ENCODE measurements at regions not wholly inside any gene's neighbourhood (a gene's known extent, or its start where the extent isn't known, plus 50 kb on each side); places are given as distances from the start of the nearest gene placed in this dataset.

GRCh38 chr18:41545091-41545888 lies 409.7 kb upstream of the PIK3C3 start:
- DNase-seq (ENCODE audit: low read depth, low spot score), result no peak

DNA sequence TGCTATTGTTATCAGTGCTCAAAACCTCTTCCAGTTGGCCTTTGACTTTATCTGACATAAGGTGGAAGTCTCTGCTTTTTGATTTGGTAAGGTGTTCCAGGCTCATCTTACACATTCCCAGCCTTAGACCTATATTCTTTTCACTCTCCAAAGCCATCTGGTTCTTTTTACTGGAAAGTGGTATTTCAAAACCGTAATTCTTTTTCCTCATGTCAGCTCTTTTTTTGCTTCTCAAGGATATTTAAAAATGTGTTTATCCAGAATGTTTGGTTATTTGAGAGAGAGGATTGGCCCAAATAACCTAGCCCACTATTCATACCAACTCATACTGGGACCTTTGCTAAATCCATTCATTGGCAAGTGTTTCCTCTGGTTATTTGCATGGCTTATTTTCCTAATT lies 411.2 kb upstream of the PIK3C3 start:
- DNase-seq (ENCODE audit: low read depth, low spot score), result no peak

DNA sequence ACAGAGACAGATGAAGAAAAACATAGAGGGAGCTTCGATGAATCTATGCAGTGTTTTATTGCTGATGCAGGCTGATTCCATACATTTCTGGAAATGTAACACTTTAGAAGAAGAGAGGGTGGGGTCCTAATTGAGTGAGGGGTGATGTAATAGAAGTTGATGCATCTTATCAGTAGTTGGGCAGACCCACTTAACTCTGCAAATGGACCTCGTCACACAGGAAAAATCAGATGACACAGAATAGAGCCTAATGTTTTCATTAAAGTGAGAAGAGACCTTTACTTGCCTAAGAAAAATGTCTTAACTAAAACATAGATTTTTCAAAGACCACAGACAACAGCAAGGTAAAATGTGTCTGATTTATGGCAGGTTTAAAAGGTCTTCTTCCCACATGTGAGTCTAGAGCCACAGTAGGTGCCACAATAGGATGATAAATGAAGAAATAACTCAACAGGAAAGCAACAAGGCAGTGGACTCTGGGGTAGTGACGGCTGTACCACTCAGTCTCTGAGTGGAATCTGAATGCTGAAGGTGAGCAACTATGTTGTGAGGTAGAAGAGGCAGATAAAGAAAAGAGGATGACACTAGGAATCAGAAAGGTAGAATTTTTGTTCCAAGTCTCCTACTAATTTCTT lies 414.7 kb upstream of the PIK3C3 start:
- DNase-seq (ENCODE audit: low read depth, low spot score), result no peak

DNA sequence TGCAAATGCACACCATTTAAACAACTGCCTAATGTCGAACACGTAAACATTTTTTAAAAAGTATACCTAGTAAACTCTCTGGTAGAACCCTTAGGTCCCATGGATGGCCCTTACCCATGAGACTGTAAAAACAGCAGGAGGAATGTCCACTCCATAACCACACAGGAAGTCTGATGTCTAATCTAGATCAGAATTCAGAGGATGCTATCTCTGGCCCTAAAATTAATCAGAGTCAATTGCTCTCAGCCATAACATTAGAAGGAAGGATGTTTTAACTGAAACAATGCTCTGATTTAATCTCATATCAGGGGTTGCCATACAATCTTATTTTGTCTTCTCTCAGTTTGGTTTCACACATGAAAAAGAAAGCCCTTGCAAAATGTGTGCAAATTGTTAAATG lies 416.3 kb upstream of the PIK3C3 start:
- no peak for DNase-seq (ENCODE audit: low read depth, low spot score)

- no peak for DNase-seq (ENCODE audit: low read depth, low spot score)
Measured at GRCh38 chr18:41537666-41538065, 417.4 kb upstream of the PIK3C3 start.

DNA sequence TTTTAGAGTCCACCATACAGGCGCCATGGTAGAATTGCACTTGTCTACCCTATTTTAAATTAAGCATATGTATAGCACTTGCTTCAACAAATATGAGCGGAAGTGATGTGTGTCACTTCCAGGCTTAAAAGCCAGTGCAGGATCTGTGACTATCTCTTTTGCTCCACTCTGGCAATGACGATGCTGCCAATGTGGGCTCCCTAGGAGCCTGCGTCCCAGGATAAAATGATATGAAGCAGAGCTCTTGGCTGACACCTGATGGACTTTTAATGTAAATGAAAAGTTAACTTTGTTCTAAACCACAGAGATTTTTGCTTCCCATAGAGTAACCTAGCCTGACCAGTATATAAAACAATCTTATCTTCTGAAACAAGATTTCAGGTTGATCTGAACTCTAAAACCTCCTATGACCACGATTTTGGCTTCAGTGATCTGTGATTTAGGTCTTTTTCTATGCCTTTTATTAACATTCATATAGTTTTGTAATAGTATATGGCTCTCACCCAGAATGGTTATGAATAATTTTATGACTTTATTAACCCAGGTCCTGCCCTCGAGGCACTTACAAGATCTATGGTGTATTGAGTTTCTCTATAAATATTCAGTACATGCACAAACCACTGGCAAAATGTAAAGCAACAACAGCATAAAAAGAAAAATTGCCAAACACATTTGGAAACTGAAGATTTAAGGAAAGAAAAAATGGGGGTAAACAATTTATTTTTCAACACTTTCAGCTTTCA lies 422.5 kb upstream of the PIK3C3 start:
- DNase-seq (ENCODE audit: low read depth, low spot score), result no peak

- no peak for DNase-seq (ENCODE audit: low read depth, low spot score)
Measured at GRCh38 chr18:41530970-41531369, 424.1 kb upstream of the PIK3C3 start.

GRCh38 chr18:41529093-41529492 lies 425.9 kb upstream of the PIK3C3 start:
- DNase-seq (ENCODE audit: low read depth, low spot score), result no peak

- no peak for DNase-seq (ENCODE audit: low read depth, low spot score)
Measured at GRCh38 chr18:41526054-41526453, 429.0 kb upstream of the PIK3C3 start.

GRCh38 chr18:41524674-41525470 lies 430.2 kb upstream of the PIK3C3 start:
- DNase-seq (ENCODE audit: low read depth, low spot score), result no peak

GRCh38 chr18:41517142-41517541 lies 437.9 kb upstream of the PIK3C3 start:
- no peak for DNase-seq (ENCODE audit: low read depth, low spot score)

GRCh38 chr18:41513438-41513837 lies 441.6 kb upstream of the PIK3C3 start:
- DNase-seq (ENCODE audit: low read depth, low spot score), result no peak

DNA sequence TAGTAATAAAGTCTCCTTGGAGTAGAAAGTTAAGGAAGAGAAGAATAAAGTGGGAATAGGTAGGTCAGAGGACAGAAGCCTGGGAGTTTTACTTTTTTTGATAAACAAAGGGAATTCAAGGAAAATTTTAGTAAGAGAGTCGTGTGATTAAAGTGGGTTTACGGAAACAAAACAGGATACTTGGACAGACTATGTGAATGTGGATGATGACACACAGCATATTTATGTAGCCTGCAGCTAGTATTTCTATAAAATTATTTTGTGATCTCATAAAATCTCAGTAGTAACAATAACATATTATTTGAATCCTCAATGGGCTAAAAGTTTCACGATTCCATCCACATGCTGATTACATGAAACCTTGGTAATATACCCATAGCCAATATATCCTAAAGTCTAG lies 450.7 kb upstream of the PIK3C3 start:
- no peak for DNase-seq (ENCODE audit: low read depth, low spot score)

GRCh38 chr18:41501848-41502247 lies 453.2 kb upstream of the PIK3C3 start:
- DNase-seq (ENCODE audit: low read depth, low spot score), result no peak

- no peak for DNase-seq (ENCODE audit: low read depth, low spot score)
Measured at GRCh38 chr18:41499345-41499744, 455.7 kb upstream of the PIK3C3 start.

GRCh38 chr18:41490861-41491260 lies 464.2 kb upstream of the PIK3C3 start:
- DNase-seq (ENCODE audit: low read depth, low spot score), result no peak

DNA sequence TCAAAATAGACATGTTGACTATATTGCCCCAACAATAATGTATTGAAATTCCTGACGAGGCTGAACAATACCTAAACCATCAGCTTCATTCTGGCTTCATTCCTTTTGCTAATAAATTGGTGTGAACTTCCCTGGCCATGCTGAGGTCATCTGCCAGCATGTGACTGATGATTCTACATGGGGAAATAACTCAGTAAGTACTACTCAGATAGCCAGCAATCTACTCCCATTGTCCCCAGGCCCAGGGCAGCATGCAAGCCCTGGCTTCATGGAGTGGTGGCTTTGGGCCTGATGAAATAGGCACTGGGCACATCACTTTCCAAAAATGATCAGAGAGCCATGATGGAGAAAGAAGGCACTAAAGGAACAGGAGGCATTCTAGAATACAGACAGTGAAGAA lies 468.5 kb upstream of the PIK3C3 start:
- DNase-seq (ENCODE audit: low read depth, low spot score), result no peak

GRCh38 chr18:41484069-41484468 lies 471.0 kb upstream of the PIK3C3 start:
- DNase-seq (ENCODE audit: low read depth, low spot score), result no peak

DNA sequence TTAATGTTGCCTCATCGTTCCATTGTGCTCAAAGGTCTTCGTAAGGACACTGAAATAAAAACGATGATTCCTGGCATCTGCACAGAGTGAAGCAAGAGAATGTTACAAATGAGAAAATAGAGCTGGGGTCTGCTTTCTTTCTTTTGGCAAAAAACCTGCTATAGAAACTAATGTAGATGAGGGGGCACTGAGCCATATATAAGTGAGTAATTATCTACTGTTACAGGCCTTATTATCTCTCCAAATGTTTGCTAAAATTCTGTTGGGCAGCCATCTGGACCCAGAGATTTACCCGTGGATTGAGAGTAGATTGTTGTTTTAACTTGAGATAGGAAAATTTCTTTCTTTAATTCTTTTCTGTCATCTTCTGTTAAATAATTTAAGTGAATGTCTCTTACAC lies 472.5 kb upstream of the PIK3C3 start:
- DNase-seq (ENCODE audit: low read depth, low spot score), result no peak

DNA sequence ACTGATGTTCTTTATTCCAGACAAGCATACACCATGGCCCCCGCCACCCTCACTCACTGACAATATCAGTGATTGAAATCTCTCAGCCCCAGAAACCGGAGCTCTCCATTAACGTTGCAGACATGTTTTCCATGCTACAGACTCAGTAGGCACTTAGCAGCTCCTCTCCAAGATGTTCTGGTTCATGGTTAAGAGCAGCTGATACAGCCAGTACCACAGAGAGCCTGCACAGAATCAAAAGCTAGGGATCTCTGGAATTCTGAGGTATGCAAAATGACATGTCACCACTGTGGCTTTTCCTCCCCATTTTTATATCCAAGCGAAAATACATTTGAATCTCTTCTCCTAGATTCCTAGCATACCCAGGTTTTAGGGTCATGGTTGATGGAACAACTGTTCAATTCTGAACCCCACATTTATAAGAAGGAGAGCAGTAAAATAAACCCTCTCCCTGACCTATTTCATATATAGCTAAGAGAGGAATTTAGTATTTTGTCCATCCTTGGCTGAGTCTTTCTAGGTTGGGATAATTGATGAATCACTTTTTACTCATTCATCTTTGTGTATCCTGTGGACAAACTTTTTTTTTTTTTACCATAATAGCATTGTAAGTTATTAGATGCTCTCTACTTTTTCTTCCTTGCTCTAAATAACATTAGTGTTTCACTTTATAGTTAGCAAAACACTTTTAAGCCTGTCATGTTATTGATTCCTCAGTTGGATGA lies 488.4 kb upstream of the PIK3C3 start:
- no peak for DNase-seq (ENCODE audit: low read depth, low spot score)

DNA sequence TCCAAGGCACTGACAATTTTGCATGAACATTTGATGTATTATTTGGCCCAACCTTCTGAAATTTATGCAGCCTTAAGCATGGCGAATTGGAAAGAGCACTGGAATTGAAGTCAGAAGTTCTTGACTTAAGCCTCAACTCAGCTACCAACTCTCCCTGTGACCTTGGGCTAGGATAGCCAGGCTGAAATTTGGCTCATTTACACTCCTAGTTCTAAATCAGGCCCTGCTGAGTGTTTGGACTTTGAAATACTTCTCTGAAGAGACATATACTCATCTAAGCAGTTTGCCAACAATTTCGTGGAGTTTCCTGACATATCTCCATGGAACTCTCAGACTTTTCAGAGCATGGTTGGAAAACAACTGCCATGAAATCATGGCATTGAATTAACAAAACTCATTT lies 489.6 kb upstream of the PIK3C3 start:
- DNase-seq (ENCODE audit: low read depth, low spot score), result no peak
